Heart left ventricle (tissue), 16 donors: ENCODE measurements at regions not wholly inside any gene's neighbourhood (a gene's known extent, or its start where the extent isn't known, plus 50 kb on each side); places are given as distances from the start of the nearest gene placed in this dataset.

Experiments
- ATAC-seq, 4 donors: fragments of 200-7000 bp; cut with Tn5 transposase; one replicate each; pipeline ENCODE4 v1.9.1; 2020 to 2022; ENCODE audit warnings: moderate library complexity in 4 of 4, mild to moderate bottlenecking in 3 of 4, moderate number of reproducible peaks in 1 of 4
- DNase-seq, 5 donors: peaks; one replicate each; pipeline ENCODE4 v3.0.0-alpha.2; 2020
- H3K27ac ChIP-seq, 12 donors: fragments of 200-600 bp; sonication (generic) in 4 of 12; one replicate each; pipeline versions ENCODE4 v1.5.0 to v1.8.0; 2016 to 2022; ENCODE audit warnings: mild to moderate bottlenecking in 2 of 12
- H3K27me3 ChIP-seq, 9 donors: fragments of 200-600 bp; sonication (generic) in 2 of 9; one replicate each; pipeline versions ENCODE4 v1.5.1 to v1.8.0; 2016 to 2022; ENCODE audit warnings: mild to moderate bottlenecking in 3 of 9
- H3K36me3 ChIP-seq, 9 donors: fragments of 200-600 bp; sonication (generic) in 2 of 9; one replicate each; pipeline versions ENCODE4 v1.5.0 to v1.8.0; 2018 to 2022; ENCODE audit warnings: mild to moderate bottlenecking in 2 of 9
- H3K4me1 ChIP-seq, 12 donors: fragments of 200-600 bp; sonication (generic) in 4 of 12; one replicate each; pipeline versions ENCODE4 v1.5.0 to v1.8.0; 2016 to 2022; ENCODE audit warnings: mild to moderate bottlenecking in 3 of 12
- H3K4me3 ChIP-seq, 12 donors: fragments of 200-600 bp; sonication (generic) in 4 of 12; one replicate each; pipeline versions ENCODE4 v1.5.0 to v1.8.0; 2017 to 2022; ENCODE audit warnings: mild to moderate bottlenecking in 9 of 12, moderate library complexity in 4 of 12
- H3K9me3 ChIP-seq, 12 donors: fragments of 200-600 bp; sonication (generic) in 4 of 12; one replicate each; pipeline versions ENCODE4 v1.5.0 to v1.8.0; 2016 to 2022; ENCODE audit warnings: mild to moderate bottlenecking in 1 of 12
- CTCF ChIP-seq, 12 donors: fragments of 200-600 bp; sonication (generic) in 4 of 12; IDR thresholded peaks; one replicate each; pipeline versions ENCODE4 v1.5.0 to v1.8.0; 2018 to 2022; ENCODE audit warnings: antibody characterized with exemption in 12 of 12, mild to moderate bottlenecking in 5 of 12
- POLR2A ChIP-seq, 2 donors: fragments of 450-650 bp; IDR thresholded peaks; one replicate each; pipeline ENCODE4 v1.6.1; 2017; ENCODE audit warnings: antibody characterized with exemption in 2 of 2, mild to moderate bottlenecking in 2 of 2, moderate library complexity in 2 of 2
- WGBS, 4 donors: extraction: QIAGEN DNeasy Blood & Tissue Kit in 2 of 4; methylation state at CpG; one replicate each; pipeline versions ENCODE4 v1.1.5 to v1.1.7; 2013 to 2018; 5-methylcytosine and 5-hydroxymethylcytosine counted together
- intact Hi-C, 10 donors: fragments of 100-400 bp; cut with DNase I; formaldehyde crosslinking; loops; one replicate each; pipeline versions ENCODE4 v1.11.1 to v1.14.2; 2022
- donor health status: ischemic (EF 13 %, LVEDD 7.1; RV severe dilation, severe dysfunction).
- donor health status: healthy with polysubstance abuse.
- donor health status: DM: no; HTN: yes; CAD: no.
- donor health status: DM: no; HTN: no; CAD: no.
- donor health status: ischemic (EF 25% LVEDD 6.9; RV normal size, moderate dysfunction).
- donor health status: ischemic (EF 25% LVEDD 5.7; RV mildly dilated, moderate dysfunction).
- donor health status: healthy.
- donor health status: DM: yes; HTN: yes; CAD: no.
- donor health status: ischemic (EF 35%, LVEDD 5.7; RV mildly dilated, moderate dysfunction).
- donor health status: nonischemic (EF 11% LVEDD 7.7; RV severe dilation, severe dysfunction).
- donor health status: DM: yes; HTN: yes; CAD: no.
- donor health status: PGD.
- donor health status: ischemic (EF 29% LVEDD 5.4; RV normal size, mild dysfunction).
- donor health status: nonischemic (EF 23%, LVEDD 6.1; RV moderate dilation, normal function).

GRCh38 chr12:59020073-59020946, 100.0 kb upstream of the LRIG3 start:
- H3K4me3 ChIP-seq, result no peak overlapping the region
- DNase-seq (no peak), ATAC-seq (no peak)
- H3K27ac ChIP-seq, result no peak overlapping the region
- no peaks in the 10 kb centered on the region for H3K9me3 ChIP-seq
- H3K27me3 ChIP-seq, result no peaks in the 10 kb centered on the region
- no peaks in the 10 kb centered on the region for H3K4me1 ChIP-seq
- intact Hi-C loops, result no loop called here
- 92 to 94% (median 93%) methylated on average over 14 of the region's 14 CpGs for WGBS, 4 donors
- TF ChIP-seq CTCF (IDR thresholded peaks at IDR 0.05) (no peak), POLR2A (IDR thresholded peaks at IDR 0.05) (no peak)
- H3K36me3 ChIP-seq, result no peaks in the 10 kb centered on the region

- Histone ChIP-seq H3K36me3 (no peaks in the 10 kb centered on the region), H3K9me3 (no peaks in the 10 kb centered on the region), H3K27me3 (no peaks in the 10 kb centered on the region), H3K27ac (no peak overlapping the region), H3K4me1 (no peaks in the 10 kb centered on the region), H3K4me3 (no peak overlapping the region)
- intact Hi-C loops, result no loop called here
- no peak for DNase-seq
- TF ChIP-seq POLR2A (IDR thresholded peaks at IDR 0.05) (no peak), CTCF (IDR thresholded peaks at IDR 0.05) (no peak)
- no peak for ATAC-seq
- 92 to 98% (median 96%) methylated on average over 1 of the region's 1 CpG for WGBS, 4 donors
Measured at GRCh38 chr12:59014885-59015284, 94.6 kb upstream of the LRIG3 start.

- WGBS, 4 donors, result 79 to 96% (median 88%) methylated on average over 3 of the region's 3 CpGs
- no peak overlapping the region for H3K4me3 ChIP-seq
- H3K27me3 ChIP-seq, result no peaks in the 10 kb centered on the region
- ATAC-seq, result no peak
- H3K4me1 ChIP-seq, result no peaks in the 10 kb centered on the region
- H3K9me3 ChIP-seq, result no peaks in the 10 kb centered on the region
- H3K27ac ChIP-seq, result no peak overlapping the region
- H3K36me3 ChIP-seq, result no peaks in the 10 kb centered on the region
- intact Hi-C loops, result no loop called here
- DNase-seq, result no peak
- no peak for TF ChIP-seq CTCF (IDR thresholded peaks at IDR 0.05)
Measured at GRCh38 chr12:59010941-59011340, 90.6 kb upstream of the LRIG3 start.

GRCh38 chr12:59010118-59010517, 89.8 kb upstream of the LRIG3 start:
- Histone ChIP-seq H3K36me3 (no peaks in the 10 kb centered on the region), H3K4me3 (no peak overlapping the region), H3K27me3 (no peaks in the 10 kb centered on the region), H3K9me3 (no peaks in the 10 kb centered on the region), H3K4me1 (no peaks in the 10 kb centered on the region), H3K27ac (no peak overlapping the region)
- 85 to 92% (median 87%) methylated on average over 5 of the region's 5 CpGs for WGBS, 4 donors
- no peak for DNase-seq
- no peak for TF ChIP-seq CTCF (IDR thresholded peaks at IDR 0.05)
- no peak for TF ChIP-seq POLR2A (IDR thresholded peaks at IDR 0.05)
- intact Hi-C loops, result no loop called here
- ATAC-seq, result no peak
